IMR-90 (cell line): ENCODE measurements at regions not wholly inside any gene's neighbourhood (a gene's known extent, or its start where the extent isn't known, plus 50 kb on each side); places are given as distances from the start of the nearest gene placed in this dataset.

Experiments
- ATAC-seq: fragments of 200-7000 bp; cut with Tn5 transposase; 2 replicates; pipeline ENCODE4 v1.9.1; 2020; ENCODE audit warnings: low read depth, mild to moderate bottlenecking, moderate library complexity
- BruUV-seq: library from RNA; stranded (reverse); fragments of 400-500 nt; replicated peaks from 2 replicates; lab custom pipeline; 2021; lab: Mats Ljungman, UMichigan
- CTCF ChIA-PET: fragments of 300-600 bp; formaldehyde crosslinking; extraction: SDS; loops from one replicate; lab custom pipeline; 2021; ENCODE audit warnings: antibody characterized with exemption; lab: Yijun Ruan, JAX
- POLR2A ChIA-PET: fragments of 300-600 bp; sonication (Branson Sonifier 250); formaldehyde crosslinking; loops from one replicate; lab custom pipeline; 2022; ENCODE audit warnings: antibody characterized with exemption; ENCODE audit not compliant: unreplicated experiment; lab: Charles Lee
- DNase-seq: peaks from one replicate; pipeline ENCODE4 v3.0.0; 2013
- H2AFZ ChIP-seq: replicated peaks from 2 replicates; pipeline ENCODE3; 2013; ENCODE audit warnings: low read length, mild to moderate bottlenecking; ENCODE audit not compliant: poor library complexity
- H2AK5ac ChIP-seq: 2 replicates; pipeline ENCODE4 v1.6.1; 2013; ENCODE audit warnings: low read depth, low read length, inconsistent platforms
- H2AK9ac ChIP-seq: replicated peaks from 2 replicates; pipeline ENCODE3; 2013; ENCODE audit warnings: mild to moderate bottlenecking, low read depth, low read length, moderate library complexity; ENCODE audit not compliant: poor library complexity
- H2BK120ac ChIP-seq: 2 replicates; pipeline ENCODE4 v1.6.1; 2013; ENCODE audit warnings: low read depth, low read length, inconsistent platforms
- H2BK15ac ChIP-seq: 3 replicates; pipeline ENCODE4 v1.6.1; 2013; ENCODE audit warnings: low read depth, low read length, inconsistent platforms
- H2BK20ac ChIP-seq: 2 replicates; pipeline ENCODE4 v1.6.1; 2013; ENCODE audit warnings: low read depth, mild to moderate bottlenecking, inconsistent platforms, low read length, moderate library complexity
- H2BK5ac ChIP-seq: 2 replicates; pipeline ENCODE4 v1.6.1; 2013; ENCODE audit warnings: mild to moderate bottlenecking, low read depth, low read length, inconsistent platforms; ENCODE audit not compliant: poor library complexity, severe bottlenecking
- H3K14ac ChIP-seq: replicated peaks from 2 replicates; pipeline ENCODE4 v1.6.1; 2013; ENCODE audit warnings: low read depth, low read length, inconsistent platforms
- H3K18ac ChIP-seq: 2 replicates; pipeline ENCODE4 v1.6.1; 2013; ENCODE audit warnings: low read depth, low read length, control low read depth
- H3K23ac ChIP-seq: 2 replicates; pipeline ENCODE4 v1.6.1; 2013; ENCODE audit warnings: low read depth, low read length, inconsistent platforms
- H3K27ac ChIP-seq: 2 replicates; pipeline ENCODE4 v1.5.1; 2013; ENCODE audit warnings: mild to moderate bottlenecking, control low read depth, low read length; ENCODE audit not compliant: insufficient read depth
- H3K27me3 ChIP-seq: 2 replicates; pipeline ENCODE4 v1.6.1; 2013; ENCODE audit warnings: low read length; ENCODE audit not compliant: control insufficient read depth, insufficient read depth
- H3K36me3 ChIP-seq: 2 replicates; pipeline ENCODE4 v1.6.1; 2013; ENCODE audit warnings: low read length, mixed read lengths; ENCODE audit not compliant: control insufficient read depth, insufficient read depth
- H3K4ac ChIP-seq: 2 replicates; pipeline ENCODE4 v1.6.1; 2013; ENCODE audit warnings: low read depth, low read length, inconsistent platforms
- H3K4me1 ChIP-seq: 2 replicates; pipeline ENCODE4 v1.6.1; 2013; ENCODE audit warnings: low read length, mixed read lengths; ENCODE audit not compliant: control insufficient read depth, insufficient read depth
- H3K4me2 ChIP-seq: 2 replicates; pipeline ENCODE4 v1.6.1; 2013; ENCODE audit warnings: low read depth, mild to moderate bottlenecking, control low read depth, low read length, moderate library complexity
- H3K4me3 ChIP-seq: 2 replicates; pipeline ENCODE4 v1.5.1; 2013; ENCODE audit warnings: low read depth, mild to moderate bottlenecking, control low read depth, low read length, moderate library complexity; ENCODE audit not compliant: insufficient read depth
- H3K56ac ChIP-seq: 2 replicates; pipeline ENCODE4 v1.6.1; 2013; ENCODE audit warnings: low read length, inconsistent platforms; ENCODE audit not compliant: insufficient read depth; ENCODE audit errors: extremely low read depth
- H3K79me1 ChIP-seq, 2 experiments: 2 replicates each; pipeline ENCODE4 v1.6.1; 2013; ENCODE audit warnings: low read length in 2 of 2, inconsistent platforms in 1 of 2, low read depth in 1 of 2
- H3K9ac ChIP-seq: 2 replicates; pipeline ENCODE4 v1.6.1; 2013; ENCODE audit warnings: low read depth, low read length, control low read depth
- H3K9me1 ChIP-seq: 2 replicates; pipeline ENCODE4 v1.6.1; 2013; ENCODE audit warnings: low read length, inconsistent platforms; ENCODE audit not compliant: insufficient read depth
- H3K9me3 ChIP-seq: 2 replicates; pipeline ENCODE4 v1.6.1; 2013; ENCODE audit warnings: low read length; ENCODE audit not compliant: control insufficient read depth, insufficient read depth
- H4K20me1 ChIP-seq: 2 replicates; pipeline ENCODE4 v1.6.1; 2013; ENCODE audit warnings: low read length, inconsistent platforms; ENCODE audit not compliant: insufficient read depth
- H4K5ac ChIP-seq: 2 replicates; pipeline ENCODE4 v1.6.1; 2013; ENCODE audit warnings: mild to moderate bottlenecking, low read depth, low read length, control low read depth
- H4K8ac ChIP-seq, 2 experiments: 2 replicates each; pipeline ENCODE4 v1.6.1; 2013; ENCODE audit warnings: low read depth in 2 of 2, low read length in 2 of 2, control low read depth in 1 of 2, inconsistent platforms in 1 of 2
- H4K91ac ChIP-seq: 2 replicates; pipeline ENCODE4 v1.6.1; 2013; ENCODE audit warnings: low read depth, low read length, inconsistent platforms; ENCODE audit not compliant: insufficient read depth
- BHLHE40 ChIP-seq: fragments of 150-350 bp; IDR thresholded peaks from 2 replicates; pipeline ENCODE4 v1.6.1; 2016; ENCODE audit warnings: mild to moderate bottlenecking, low read depth, low read length
- CEBPB ChIP-seq: IDR thresholded peaks from 2 replicates; pipeline ENCODE4 v1.6.1; 2012; ENCODE audit warnings: low read depth, low read length, improper control_type of control experiment
- CHD1 ChIP-seq: IDR thresholded peaks from 2 replicates; pipeline ENCODE4 v1.6.1; 2012; ENCODE audit warnings: low read depth, low read length, improper control_type of control experiment
- FOS ChIP-seq: fragments of 150-350 bp; IDR thresholded peaks from 2 replicates; pipeline ENCODE4 v1.6.1; 2016; ENCODE audit warnings: low read depth, low read length
- NFE2L2 ChIP-seq: fragments of 150-350 bp; IDR thresholded peaks from 2 replicates; pipeline ENCODE4 v1.6.1; 2016; ENCODE audit warnings: low read depth, mild to moderate bottlenecking, low read length
- WGBS, 2 experiments: methylation state at CpG; one replicate each; pipeline versions ENCODE4 v1.1.5 to v1.1.7; 2013; ENCODE audit warnings: missing lambda C conversion rate in 2 of 2; ENCODE audit not compliant: insufficient read length in 1 of 2; ENCODE audit errors: extremely low coverage in 2 of 2; 5-methylcytosine and 5-hydroxymethylcytosine counted together
- dilution Hi-C: fragments of 300-500 bp; cut with HindIII; formaldehyde crosslinking; loops from one replicate; pipeline ENCODE4 v1.14.3; 2018; ENCODE audit warnings: low sequenced_read_pairs; ENCODE audit not compliant: unreplicated experiment
- in situ Hi-C: fragments of 300-500 bp; cut with MboI; formaldehyde crosslinking; loops from 3 replicates; pipeline ENCODE4 v1.14.3; 2019; ENCODE audit warnings: low sequenced_read_pairs, inconsistent platforms, mixed read lengths
- intact Hi-C: fragments of 100-400 bp; cut with micrococcal nuclease; formaldehyde crosslinking; loops from 2 replicates; pipeline ENCODE4 v1.10.0; 2022
- TF ChIP-seq, protein P1 (sequence below): fragments of 150-350 bp; IDR thresholded peaks from 2 replicates; pipeline ENCODE4 v1.6.1; 2017; ENCODE audit warnings: mild to moderate bottlenecking, antibody characterized with exemption, low read length, low read depth
- TF ChIP-seq, protein P2 (sequence below): fragments of 150-350 bp; IDR thresholded peaks from 2 replicates; pipeline ENCODE4 v1.6.1; 2016; ENCODE audit warnings: low read depth, mild to moderate bottlenecking, low read length, moderate library complexity, borderline replicate concordance

GRCh38 chr2:236692937-236693336, 123.3 kb downstream of the ACKR3 start:
- H4K91ac ChIP-seq: no peak overlapping the region
- dilution Hi-C loops: no loop called here
- no peak overlapping the region for H2AFZ ChIP-seq
- no peak overlapping the region for H3K23ac ChIP-seq
- H3K18ac ChIP-seq: no peak overlapping the region
- no peak overlapping the region for H2AK5ac ChIP-seq
- H2BK15ac ChIP-seq: no peak overlapping the region
- no peaks in the 10 kb centered on the region for H4K20me1 ChIP-seq
- peaks cover 2% of the 10 kb centered on the region; the same call in 1 of the 2 replicates for H3K9me3 ChIP-seq
- ATAC-seq (no peak), DNase-seq (no peak)
- H3K27ac ChIP-seq: no peak overlapping the region
- POLR2A ChIA-PET: no interaction called here
- H3K79me1 ChIP-seq: no peaks in the 10 kb centered on the region
- BruUV-seq: no TSS peak
- intact Hi-C loops: no loop called here
- no peak overlapping the region for H4K5ac ChIP-seq
- CTCF ChIA-PET: no interaction called here
- no peaks in the 10 kb centered on the region for H3K36me3 ChIP-seq
- H3K27me3 ChIP-seq: peaks cover 33% of the 10 kb centered on the region
- no peak overlapping the region for H3K9ac ChIP-seq
- no peak overlapping the region for H3K14ac ChIP-seq
- no peak overlapping the region for H2BK5ac ChIP-seq
- H4K8ac ChIP-seq: no peak overlapping the region
- 70% methylated on average over 2 of the region's 7 CpGs; no CpG with 5 or more reads in 1 of the 2 experiments for WGBS, 2 experiments
- no peak overlapping the region for H2BK20ac ChIP-seq
- no peak overlapping the region for H2AK9ac ChIP-seq
- H3K4me1 ChIP-seq: no peaks in the 10 kb centered on the region
- H3K56ac ChIP-seq: no peak overlapping the region
- in situ Hi-C loops: no loop called here
- no peak overlapping the region for H2BK120ac ChIP-seq
- H3K4ac ChIP-seq: no peak overlapping the region
- H3K4me3 ChIP-seq: no peak overlapping the region
- no peaks in the 10 kb centered on the region for H3K9me1 ChIP-seq
- TF ChIP-seq CEBPB (no peak), BHLHE40 (no peak), NFE2L2 (no peak), FOS (no peak), CHD1 (no peak)
- TF ChIP-seq, protein P1, sequence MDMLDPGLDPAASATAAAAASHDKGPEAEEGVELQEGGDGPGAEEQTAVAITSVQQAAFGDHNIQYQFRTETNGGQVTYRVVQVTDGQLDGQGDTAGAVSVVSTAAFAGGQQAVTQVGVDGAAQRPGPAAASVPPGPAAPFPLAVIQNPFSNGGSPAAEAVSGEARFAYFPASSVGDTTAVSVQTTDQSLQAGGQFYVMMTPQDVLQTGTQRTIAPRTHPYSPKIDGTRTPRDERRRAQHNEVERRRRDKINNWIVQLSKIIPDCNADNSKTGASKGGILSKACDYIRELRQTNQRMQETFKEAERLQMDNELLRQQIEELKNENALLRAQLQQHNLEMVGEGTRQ: no peak
- TF ChIP-seq, protein P2, sequence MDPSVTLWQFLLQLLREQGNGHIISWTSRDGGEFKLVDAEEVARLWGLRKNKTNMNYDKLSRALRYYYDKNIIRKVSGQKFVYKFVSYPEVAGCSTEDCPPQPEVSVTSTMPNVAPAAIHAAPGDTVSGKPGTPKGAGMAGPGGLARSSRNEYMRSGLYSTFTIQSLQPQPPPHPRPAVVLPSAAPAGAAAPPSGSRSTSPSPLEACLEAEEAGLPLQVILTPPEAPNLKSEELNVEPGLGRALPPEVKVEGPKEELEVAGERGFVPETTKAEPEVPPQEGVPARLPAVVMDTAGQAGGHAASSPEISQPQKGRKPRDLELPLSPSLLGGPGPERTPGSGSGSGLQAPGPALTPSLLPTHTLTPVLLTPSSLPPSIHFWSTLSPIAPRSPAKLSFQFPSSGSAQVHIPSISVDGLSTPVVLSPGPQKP: no peak
- no peak overlapping the region for H3K4me2 ChIP-seq
